ENCODE measurements at regions not wholly inside any gene's neighbourhood (a gene's known extent, or its start where the extent isn't known, plus 50 kb on each side); places are given as distances from the start of the nearest gene placed in this dataset.

DNA sequence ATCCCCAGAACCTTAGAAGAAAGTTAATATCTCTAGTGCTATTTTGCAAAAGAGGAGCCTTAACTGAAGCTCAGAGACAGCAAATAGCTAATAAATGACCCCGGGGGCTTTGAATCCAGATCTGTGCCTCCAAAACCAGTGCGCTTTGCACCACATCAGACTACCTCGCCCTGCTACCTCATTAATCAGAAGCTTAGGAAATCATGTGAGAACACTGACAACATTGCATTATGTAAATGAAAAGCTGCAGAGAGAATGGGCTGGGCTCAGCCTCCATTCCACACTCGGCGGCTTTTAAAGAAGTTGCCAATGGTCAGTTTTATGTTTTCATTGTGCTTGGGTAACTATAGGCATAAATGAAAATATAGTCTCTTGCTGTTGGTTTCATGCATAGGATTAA, 54.0 kb upstream of the STMND1 start:
- intact Hi-C loops (cut with micrococcal nuclease), result no loop called here

DNA sequence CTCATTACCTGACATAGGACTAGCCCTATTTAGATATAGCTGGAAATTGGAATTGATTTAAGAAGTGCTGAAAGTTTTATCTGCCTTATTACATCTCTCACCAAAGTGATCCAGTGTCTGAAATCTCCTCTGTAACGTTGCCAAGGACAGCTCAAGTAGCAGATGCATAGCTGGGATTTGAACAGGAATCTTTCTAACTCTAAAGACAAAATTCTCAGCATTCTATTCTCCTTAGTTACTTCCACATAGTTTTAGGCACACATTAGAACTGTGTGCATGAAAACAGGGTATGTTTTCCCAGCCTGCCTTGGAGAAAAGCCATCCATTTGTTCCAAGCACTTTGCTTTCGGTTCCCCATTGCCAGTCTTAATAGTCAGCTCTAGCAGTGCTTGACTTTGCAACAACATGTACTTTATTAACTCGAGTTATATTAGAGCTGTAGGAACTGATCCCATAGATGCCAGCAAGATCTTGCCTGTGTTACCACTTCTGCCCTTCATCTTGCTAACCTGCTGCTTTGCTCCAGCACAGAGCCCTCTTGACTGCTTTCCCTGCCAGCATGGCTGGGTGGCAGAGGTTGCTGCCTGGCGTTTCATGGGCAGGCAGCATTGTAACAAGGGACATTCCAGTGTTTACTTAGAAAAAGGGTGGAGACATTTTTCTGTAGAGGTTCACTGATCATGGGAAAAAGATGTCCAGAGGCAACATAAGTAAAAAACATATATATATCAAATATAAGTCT, 56.1 kb upstream of the STMND1 start:
- intact Hi-C loops (cut with micrococcal nuclease), result no loop called here

DNA sequence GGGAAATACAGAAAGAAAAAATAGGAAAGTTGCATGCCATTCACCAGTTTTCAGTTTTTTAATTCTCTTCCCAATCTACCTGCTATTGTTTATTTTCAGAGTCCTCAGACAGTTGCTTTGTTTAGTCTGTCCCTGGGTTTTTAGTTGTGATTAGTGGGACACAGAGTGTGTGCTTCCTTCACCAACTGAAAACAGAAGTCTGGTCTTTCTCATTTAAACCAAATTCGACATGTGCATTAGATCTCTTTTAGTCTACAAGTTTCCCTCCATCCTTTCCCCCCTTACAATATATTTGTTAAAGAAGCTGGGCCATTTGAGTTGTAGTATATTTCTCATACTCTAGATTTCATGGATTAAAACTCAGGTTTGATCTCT, 58.7 kb upstream of the STMND1 start:
- intact Hi-C loops (cut with micrococcal nuclease), result no loop called here

DNA sequence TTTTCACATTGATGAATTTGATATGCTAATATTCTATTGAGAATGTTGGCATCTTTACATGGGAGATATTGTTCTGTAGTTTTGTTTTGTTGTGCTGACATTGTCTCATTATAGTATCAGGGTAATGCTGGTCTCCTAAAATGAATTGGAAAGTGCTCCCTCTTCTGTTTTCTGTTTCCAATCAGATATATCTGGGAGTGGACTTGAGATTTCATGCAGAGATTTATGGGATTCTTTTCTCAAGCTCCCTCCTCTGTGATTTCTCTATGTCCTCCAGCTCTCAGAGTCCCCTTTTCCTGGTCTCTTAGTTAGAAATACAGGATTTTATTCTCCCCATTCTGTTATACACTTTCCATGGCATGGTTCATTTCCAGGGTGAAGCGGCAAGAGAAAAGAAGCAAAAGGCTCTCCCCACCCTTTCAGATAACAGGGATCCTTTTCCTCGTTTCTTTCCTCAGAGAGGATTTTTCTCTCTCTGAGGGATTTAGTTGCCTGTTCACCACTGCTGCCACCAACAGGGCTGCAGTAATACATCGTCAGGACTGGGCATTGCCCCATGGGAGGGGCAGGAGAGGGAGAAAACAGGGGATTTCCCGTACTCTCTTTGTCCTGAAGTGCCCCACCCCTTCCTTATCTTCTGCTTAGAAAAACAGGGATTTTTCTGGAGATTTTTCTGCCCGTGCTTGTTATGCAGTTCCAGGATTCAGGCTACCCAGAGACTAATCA, 59.3 kb upstream of the STMND1 start:
- intact Hi-C loops (cut with micrococcal nuclease), result no loop called here

DNA sequence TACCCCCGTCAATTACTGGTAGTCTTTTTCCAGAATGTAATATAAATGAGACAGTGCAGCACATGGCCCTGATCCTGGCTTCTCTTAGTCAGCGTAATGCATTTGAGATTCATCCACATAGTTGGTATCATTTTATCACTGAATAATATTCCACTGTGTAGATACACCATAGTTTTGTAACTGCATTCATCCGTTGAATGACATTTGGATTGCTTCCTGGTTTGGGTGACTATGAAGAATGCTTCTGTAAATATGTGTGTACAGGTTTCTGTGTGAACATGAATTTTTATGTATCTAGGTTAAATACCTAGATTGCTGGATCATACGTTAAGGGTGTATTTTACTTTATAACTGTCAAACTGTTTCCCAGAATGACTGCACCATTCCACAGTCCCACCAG, 62.6 kb upstream of the STMND1 start:
- intact Hi-C loops (cut with micrococcal nuclease), result no loop called here

DNA sequence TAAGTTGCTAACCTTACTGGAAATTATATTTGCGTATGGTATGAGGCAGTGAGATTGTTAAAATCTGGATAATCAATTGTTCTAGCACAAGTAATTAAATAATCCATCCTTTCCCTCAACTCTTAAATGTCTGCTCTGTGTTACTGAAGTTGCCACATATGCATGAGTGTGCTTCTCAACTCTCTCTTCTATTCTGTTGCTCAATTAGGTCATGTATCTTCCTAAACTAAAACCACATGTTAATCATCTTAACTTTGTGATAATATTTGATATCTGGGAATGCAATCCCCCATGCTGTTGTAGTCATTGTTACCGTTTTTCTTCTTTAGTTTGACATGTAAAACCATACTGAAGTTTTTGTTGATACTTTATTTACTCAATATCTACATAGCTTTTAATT, 63.5 kb upstream of the STMND1 start:
- intact Hi-C loops (cut with micrococcal nuclease), result no loop called here

DNA sequence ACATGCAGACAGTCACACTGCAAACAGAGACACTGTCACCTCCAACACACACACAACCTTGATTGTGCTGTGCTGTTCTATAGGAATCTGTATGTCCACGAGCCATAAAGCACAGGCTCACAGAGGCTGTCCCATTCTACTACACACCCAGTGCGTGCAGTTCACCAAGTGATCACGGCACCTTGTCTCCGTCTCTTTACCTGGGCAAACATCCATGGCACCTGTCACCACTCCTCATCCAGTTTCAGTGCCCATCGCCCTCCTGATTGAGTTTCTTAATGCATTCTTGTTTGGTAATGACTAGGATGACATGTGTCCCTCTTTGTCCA, 65.8 kb upstream of the STMND1 start:
- intact Hi-C loops (cut with micrococcal nuclease), result no loop called here

DNA sequence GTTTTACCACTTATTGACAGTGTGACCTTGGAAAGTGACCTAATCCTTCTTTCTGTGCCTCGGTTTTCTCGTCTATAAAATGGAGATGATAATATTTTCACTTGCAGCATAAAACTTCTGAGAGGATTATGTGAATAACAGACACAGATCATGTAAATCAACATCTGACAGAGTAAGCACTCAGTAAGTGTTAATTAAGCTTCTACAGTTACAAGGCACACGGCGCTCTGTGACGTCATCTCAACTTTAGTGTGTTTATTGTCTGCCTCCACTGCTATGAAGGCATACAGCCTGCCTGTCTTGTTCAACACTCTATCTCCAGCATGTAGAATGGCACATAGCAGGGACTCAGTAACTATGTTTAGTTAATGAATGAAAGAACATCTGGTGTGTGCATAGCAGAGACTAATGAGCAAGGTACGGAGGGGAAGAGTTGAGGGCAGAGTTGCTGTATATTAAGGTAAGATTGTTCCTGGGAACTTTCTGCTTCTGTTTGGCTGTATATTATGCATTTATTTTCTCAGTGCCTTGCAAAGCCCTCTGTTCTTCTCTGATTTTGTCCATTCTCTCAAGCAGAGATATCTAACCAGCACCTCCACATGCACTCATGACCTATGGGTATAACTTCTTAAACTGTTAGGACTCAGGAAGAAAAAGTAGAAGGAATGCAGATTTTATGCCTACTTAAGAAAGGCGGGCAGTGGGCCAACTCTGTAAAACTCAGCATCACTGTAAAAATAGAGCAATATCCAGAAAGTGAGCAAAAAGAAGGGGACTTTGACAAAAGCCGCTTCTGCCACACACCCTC, 66.4 kb upstream of the STMND1 start:
- intact Hi-C loops (cut with micrococcal nuclease), result no loop called here

DNA sequence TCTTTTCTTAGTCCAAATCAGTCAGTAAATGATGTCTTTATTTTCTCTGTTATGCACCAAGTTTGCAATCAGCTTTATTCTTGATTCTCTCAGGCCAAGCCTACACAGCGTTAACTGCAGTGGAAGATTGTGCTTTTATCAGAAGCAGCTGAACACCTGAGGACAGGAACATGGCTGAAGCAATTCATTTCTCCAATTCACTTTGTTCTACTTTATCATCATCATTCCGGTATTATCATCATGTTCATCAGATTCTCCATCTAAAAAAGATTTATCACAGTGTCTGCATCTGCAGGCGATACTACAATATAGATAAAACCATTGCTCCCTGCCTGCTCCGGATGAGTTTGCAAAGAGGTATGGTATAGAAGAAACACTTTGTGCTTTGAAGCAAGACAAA, 68.1 kb upstream of the STMND1 start:
- intact Hi-C loops (cut with micrococcal nuclease), result no loop called here

DNA sequence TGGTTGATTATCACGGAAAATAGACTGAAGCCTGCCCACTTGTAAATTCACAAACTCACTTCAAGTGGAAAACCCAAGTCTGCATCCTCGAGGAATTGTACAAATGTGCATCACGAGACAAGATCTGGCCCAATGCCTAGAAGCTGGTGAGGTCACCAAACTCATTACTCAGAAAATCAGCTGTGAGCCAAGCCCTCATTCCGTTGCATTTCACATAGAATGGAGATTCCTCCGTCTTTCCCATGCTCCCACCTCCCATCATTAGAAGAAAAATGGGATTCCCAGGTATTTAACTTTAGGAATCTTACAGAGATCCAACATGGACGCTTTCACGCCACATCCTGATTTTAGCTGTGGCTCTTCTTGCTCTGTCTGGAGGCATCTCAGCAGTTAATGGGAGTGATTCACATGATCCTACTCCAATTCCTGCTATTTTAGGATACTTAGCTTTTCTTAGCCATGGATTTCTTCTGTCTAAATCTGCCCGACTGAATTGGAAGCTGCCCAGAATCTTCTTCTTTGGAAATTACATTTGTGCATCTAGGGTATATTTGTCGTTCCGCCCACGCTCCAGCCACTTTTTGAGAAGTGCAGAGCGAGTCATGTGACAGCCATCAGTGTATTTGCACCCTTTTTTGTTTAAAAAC, 68.7 kb upstream of the STMND1 start:
- intact Hi-C loops (cut with micrococcal nuclease), result no loop called here

DNA sequence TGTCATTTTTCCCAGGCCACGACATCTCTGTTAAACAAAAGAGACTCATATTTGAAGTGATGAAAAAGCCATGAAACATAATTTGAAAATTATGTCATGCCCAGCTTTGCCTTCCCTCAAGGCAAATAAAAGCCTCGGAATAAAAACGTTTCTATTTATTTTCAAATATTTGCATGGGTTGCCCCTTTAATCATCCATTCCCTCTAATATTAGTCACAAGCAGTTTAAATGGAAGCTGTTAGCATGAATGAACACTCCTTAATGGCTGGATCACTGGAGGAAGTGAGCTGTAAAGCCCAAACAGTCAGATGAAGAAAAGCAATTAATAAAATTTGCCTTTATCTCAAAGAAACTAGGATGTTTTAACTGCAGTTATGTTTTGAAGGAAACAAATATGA, 69.3 kb upstream of the STMND1 start:
- intact Hi-C loops (cut with micrococcal nuclease), result no loop called here

DNA sequence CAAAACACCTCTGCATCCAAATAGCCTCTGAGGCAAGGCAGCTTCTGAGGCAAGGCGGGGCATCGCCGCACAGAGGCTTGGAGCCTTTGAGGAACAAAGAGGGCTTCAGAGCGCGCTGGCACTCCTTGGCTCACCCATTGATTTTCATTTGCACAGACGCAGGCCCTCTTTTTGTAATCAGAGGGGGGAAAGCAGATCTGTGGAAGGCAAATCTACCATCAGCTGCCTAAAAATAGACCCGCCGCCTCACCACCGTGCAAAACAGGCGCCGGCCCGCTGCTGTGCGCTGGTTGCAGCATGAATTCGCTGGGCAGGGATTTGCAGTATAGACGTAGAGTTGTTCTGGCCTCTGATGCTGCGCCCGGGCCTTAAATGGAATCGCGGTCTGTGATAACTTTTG, 69.9 kb upstream of the STMND1 start:
- intact Hi-C loops (cut with micrococcal nuclease), result no loop called here

DNA sequence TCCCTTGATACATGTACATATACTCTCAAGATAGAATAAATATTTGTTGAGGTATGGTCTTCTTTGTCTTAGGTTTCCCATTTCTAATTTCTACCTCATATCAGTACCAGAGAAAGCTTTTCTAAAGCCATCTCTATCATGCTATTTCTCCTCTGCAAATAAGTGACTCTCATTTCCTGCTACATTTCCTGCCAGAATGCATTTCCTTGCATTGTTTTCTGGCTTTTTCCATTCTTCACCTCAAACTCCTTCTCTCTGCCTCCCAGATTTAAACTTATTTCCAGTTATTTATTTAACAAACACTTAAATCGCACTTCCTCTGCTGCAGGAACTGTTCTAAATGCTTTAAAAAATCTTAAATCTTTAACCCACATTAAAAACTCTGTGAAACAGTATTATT, 74.4 kb upstream of the STMND1 start:
- intact Hi-C loops (cut with micrococcal nuclease), result no loop called here

DNA sequence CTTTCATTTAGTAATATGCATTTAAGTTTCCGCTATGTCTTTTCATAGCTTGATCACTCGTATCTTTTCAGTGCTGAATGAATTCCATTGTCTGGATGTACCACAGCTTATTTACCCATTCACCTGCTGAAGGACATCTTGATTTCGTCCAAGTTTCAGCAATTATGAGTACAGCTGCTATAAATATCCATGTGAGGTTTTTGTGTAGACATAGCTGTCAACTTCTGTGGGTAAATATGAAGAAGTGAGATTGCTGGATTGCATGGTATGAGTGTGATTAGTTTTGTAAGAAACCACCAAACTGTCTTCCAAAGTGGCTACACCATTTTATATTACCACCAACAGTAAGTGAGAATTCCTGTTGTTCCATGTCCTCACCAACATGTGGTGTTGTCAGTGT, 79.2 kb upstream of the STMND1 start:
- intact Hi-C loops (cut with micrococcal nuclease), result no loop called here

DNA sequence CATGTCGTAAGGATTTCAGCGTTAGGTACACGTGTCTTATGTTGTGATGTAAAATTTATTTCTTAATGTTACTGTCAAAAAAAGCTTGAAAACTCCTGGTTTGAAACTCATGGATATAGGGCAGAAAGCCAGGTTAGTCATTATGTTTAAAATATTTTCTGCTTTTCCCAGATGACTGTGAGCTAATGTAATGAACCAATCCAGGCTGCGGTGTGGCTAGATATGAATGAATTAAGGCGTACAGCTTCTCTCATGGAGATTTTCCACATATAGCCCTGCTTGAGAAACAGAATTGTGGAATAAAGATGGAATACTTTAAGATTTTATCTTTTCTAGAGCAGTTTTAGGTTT, 80.3 kb upstream of the STMND1 start:
- intact Hi-C loops (cut with micrococcal nuclease), result no loop called here

DNA sequence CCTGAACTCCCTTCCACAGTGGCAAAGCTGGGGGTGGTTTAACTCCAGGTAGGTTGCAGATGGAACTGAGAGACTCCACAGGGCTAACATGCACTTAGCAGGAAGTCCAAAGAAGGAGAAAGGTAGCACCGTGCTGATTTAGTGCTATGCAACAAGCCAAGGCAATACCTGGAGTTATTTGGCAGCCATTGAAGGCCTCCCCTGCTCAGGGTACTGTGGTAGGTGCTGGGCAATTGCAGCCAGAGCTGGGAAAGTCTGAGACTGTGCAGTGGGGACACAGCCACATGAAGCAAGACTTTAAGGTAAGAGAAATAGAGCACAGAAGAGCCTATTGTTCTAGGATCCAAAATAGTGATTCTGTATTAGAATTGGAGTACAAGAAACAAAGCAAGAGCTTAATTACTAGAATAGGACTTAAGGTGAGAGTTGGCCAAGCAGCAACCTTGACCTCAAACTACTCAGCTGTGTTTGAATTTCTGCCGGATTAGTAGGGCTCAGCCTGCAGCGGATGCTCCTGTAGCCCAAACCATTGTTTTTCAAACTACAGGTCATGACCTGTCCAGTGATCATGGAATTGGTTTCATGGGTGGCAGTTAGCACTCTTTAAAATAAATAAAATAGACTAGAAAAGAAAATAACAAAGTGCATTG, 80.8 kb upstream of the STMND1 start:
- intact Hi-C loops (cut with micrococcal nuclease), result no loop called here

DNA sequence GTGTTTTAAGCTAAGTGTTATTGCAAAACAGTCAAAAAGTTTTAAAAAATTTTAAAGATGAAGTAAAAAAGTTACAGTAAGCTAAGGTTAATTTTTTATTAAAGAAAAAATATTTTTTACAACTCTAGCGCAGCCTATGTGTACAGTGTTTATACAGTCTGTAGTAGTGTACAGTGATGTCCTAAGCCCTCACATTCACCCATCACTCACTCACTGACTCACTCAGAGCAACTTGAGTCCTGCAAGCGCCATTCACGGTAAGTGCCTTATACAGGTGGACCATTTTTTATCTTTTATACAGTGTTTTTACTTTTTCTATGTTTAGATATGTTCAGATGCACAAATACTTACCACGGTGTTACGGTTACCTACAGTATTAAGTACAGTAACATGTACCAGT, 83.4 kb upstream of the STMND1 start:
- intact Hi-C loops (cut with micrococcal nuclease), result no loop called here

DNA sequence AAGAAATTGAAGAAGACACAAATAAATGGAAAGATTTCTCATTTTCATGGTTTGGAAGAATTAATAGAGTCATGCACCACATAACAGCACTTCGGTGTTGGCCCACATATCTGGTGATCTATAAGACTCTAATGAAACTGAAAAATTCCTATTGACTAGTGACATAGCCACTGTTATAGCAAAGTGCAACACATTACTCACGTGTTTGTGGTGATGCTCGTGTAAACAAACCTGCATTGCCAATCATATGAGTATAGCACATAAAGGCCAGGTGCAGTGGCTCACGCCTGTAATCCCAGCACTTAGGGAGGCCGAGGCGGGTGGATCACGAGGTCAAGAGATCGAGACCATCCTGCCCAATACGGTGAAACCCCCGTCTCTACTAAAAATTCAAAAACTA, 84.4 kb upstream of the STMND1 start:
- intact Hi-C loops (cut with micrococcal nuclease), result no loop called here

DNA sequence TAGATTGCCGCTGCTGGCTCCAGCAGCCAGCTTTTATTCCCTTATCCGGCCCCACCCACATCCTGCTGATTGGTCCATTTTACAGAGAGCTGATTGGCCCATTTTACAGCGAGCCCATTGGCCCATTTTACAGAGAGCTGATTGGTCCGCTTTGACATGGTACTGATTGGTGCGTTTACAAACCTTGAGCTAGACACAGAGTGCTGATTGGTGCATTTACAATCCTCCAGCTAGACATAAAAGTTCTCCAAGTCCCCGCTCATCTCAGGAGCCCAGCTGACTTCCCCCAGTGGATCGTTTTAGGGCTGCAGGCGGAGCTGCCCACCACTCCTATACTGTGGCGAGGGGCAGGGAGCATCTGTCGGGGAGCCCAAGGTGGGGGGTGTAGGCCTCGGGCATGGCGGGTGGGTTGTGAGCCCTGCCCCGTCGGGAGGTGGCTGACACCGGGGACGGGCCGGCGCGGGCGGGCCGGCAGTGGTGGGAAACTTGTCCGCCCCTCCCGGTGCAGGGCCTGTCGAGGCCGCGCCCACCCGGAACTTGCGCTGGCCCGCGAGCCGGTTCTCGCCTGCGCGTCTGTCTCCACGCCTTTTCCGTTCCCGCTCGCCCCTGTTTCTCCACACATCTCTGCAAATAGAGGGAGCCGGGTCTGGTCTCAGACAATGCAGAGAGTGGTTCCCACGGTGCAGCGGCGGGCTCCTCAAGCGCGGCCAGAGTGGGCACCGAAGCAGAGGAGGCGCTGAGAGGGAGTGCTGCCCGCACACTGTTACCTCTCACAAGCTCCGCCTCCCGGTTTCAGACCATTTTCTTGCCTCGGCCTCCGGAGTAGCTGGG, 86.1 kb upstream of the STMND1 start:
- intact Hi-C loops (cut with micrococcal nuclease), result loop anchor here (2.0 kb wide), 2 partner anchors 693 to 777 kb away; partner anchors contain the start of gene GMPR

DNA sequence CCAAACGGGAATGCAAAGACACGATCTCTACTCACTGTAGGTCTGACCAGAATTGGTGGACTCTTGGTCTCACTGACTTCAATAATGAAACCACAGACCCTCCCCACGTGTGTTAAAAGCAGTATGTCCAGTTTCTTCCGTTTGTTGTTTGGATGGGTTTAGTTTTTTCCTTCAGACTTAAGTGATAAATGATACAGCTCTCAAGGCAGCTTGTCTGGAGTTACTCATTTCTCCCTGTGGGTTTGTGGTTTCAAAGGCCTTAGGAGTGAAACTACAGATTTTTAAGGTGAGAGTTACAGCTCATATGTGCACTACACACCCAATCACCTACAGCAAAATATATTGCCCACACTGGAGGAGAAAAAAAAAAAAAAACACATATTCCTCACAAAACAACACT, 86.7 kb upstream of the STMND1 start:
- intact Hi-C loops (cut with micrococcal nuclease), result loop anchor here (2.0 kb wide), 2 partner anchors 692 to 776 kb away; partner anchors contain the start of gene GMPR

DNA sequence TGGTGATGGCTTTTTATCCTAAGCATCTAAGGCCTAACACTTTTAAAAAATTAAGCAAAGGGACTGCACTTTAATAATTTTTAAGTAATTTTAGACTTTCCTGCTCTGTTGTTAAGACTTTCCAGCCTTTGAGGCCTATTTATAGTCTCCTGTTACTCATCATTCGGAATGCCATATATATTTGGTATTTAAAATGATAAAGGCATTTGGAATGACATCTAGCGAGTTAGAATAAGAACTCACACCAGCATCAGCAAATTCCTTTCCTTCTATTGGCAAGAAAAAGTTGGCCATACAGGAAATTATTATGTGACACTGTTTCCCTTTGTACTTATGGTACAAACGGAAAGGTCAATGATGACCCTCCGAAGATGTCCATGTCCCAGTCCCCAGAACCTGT, 88.1 kb upstream of the STMND1 start:
- intact Hi-C loops (cut with micrococcal nuclease), result loop anchor here (2.0 kb wide), 2 partner anchors 691 to 775 kb away; partner anchors contain the start of gene GMPR
